ENCODE measurements at regions not wholly inside any gene's neighbourhood (a gene's known extent, or its start where the extent isn't known, plus 50 kb on each side); places are given as distances from the start of the nearest gene placed in this dataset.

DNA sequence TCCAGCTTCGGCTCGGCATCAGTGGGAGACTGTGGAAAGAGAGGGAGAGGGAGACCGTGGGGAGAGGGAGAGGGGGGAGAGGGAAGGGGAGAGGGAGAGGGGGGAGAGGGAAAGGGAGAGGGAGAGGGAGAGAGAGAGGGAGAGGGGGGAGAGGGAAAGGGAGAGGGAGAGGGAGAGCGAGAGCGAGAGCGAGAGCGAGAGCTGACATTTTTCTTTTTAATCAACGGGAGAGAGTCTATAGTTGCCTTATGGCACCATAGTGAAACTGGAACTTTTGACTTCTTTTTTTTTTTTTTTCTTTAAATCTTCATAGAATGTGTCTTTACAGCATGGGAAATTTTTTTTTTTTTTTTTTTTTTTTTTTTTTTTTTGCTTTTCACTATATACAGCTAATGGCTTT, 94.7 kb upstream of the NUDT6 start:
- TF ChIP-seq, protein P1, sequence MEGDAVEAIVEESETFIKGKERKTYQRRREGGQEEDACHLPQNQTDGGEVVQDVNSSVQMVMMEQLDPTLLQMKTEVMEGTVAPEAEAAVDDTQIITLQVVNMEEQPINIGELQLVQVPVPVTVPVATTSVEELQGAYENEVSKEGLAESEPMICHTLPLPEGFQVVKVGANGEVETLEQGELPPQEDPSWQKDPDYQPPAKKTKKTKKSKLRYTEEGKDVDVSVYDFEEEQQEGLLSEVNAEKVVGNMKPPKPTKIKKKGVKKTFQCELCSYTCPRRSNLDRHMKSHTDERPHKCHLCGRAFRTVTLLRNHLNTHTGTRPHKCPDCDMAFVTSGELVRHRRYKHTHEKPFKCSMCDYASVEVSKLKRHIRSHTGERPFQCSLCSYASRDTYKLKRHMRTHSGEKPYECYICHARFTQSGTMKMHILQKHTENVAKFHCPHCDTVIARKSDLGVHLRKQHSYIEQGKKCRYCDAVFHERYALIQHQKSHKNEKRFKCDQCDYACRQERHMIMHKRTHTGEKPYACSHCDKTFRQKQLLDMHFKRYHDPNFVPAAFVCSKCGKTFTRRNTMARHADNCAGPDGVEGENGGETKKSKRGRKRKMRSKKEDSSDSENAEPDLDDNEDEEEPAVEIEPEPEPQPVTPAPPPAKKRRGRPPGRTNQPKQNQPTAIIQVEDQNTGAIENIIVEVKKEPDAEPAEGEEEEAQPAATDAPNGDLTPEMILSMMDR (conservative IDR thresholded peaks at IDR 0.05; ENCODE audit: low read depth, low read length), result no peak
- no peak for TF ChIP-seq EZH2 (IDR thresholded peaks at IDR 0.05; ENCODE audit: borderline replicate concordance, low read depth, low read length, poor library complexity, severe bottlenecking)

All from A673 (cell line).